Neuronal stem cell (in vitro differentiated cells): ENCODE measurements at regions not wholly inside any gene's neighbourhood (a gene's known extent, or its start where the extent isn't known, plus 50 kb on each side); places are given as distances from the start of the nearest gene placed in this dataset.
A peak's percentile ranks its signal among the peaks of the same experiment; 100 is the strongest.

ENCODE experiments used
- DNase-seq: peaks from one replicate; pipeline ENCODE4 v3.0.0-alpha.2; 2013; ENCODE audit warnings: low spot score
- H2AFZ ChIP-seq: one replicate; pipeline ENCODE4 v1.6.1; 2013; ENCODE audit warnings: mild to moderate bottlenecking, low read length, inconsistent platforms
- H2AK5ac ChIP-seq: 2 replicates; pipeline ENCODE4 v1.6.1; 2013; ENCODE audit warnings: low read depth, mild to moderate bottlenecking, inconsistent platforms, low read length, moderate library complexity, mixed read lengths
- H2BK120ac ChIP-seq: 2 replicates; pipeline ENCODE4 v1.6.1; 2013; ENCODE audit warnings: low read depth, mild to moderate bottlenecking, inconsistent platforms, low read length, moderate library complexity, mixed read lengths
- H2BK12ac ChIP-seq: one replicate; pipeline ENCODE4 v1.6.1; 2013; ENCODE audit warnings: low read length, inconsistent platforms
- H2BK15ac ChIP-seq: 2 replicates; pipeline ENCODE4 v1.6.1; 2013; ENCODE audit warnings: mild to moderate bottlenecking, low read length, inconsistent platforms, mixed read lengths
- H2BK5ac ChIP-seq: one replicate; pipeline ENCODE4 v1.6.1; 2013; ENCODE audit warnings: inconsistent platforms, mild to moderate bottlenecking, low read length, moderate library complexity
- H3K14ac ChIP-seq: one replicate; pipeline ENCODE4 v1.6.1; 2013; ENCODE audit warnings: low read length, inconsistent platforms
- H3K18ac ChIP-seq: 2 replicates; pipeline ENCODE4 v1.6.1; 2013; ENCODE audit warnings: low read length, inconsistent platforms
- H3K23ac ChIP-seq: 2 replicates; pipeline ENCODE4 v1.6.1; 2013; ENCODE audit warnings: low read depth, mild to moderate bottlenecking, mixed read lengths, low read length, inconsistent platforms; ENCODE audit not compliant: poor library complexity
- H3K27ac ChIP-seq: replicated peaks from 3 replicates; pipeline ENCODE4 v1.5.1; 2013; ENCODE audit warnings: low read length, inconsistent platforms
- H3K27me3 ChIP-seq, 3 experiments: 2 replicates each; pipeline ENCODE4 v1.6.1; 2013; ENCODE audit warnings: low read length in 3 of 3, mild to moderate bottlenecking in 2 of 3, inconsistent platforms in 1 of 3, low read depth in 1 of 3, mixed read lengths in 1 of 3, moderate library complexity in 1 of 3; ENCODE audit not compliant: control insufficient read depth in 3 of 3, insufficient read depth in 3 of 3
- H3K36me3 ChIP-seq, 2 donors: replicated peaks in 1 of 2; 2 replicates each; pipeline ENCODE4 v1.6.1; 2013; ENCODE audit warnings: low read length in 2 of 2; ENCODE audit not compliant: control insufficient read depth in 2 of 2, insufficient read depth in 2 of 2
- H3K4ac ChIP-seq: 2 replicates; pipeline ENCODE4 v1.6.1; 2013; ENCODE audit warnings: inconsistent platforms, mild to moderate bottlenecking, low read length, moderate library complexity
- H3K4me1 ChIP-seq, 2 donors: 1 replicate in 1 of 2; 2 replicates in 1 of 2; pipeline ENCODE4 v1.6.1; 2013; ENCODE audit warnings: low read length in 2 of 2, low read depth in 1 of 2; ENCODE audit not compliant: control insufficient read depth in 2 of 2, insufficient read depth in 1 of 2
- H3K4me2 ChIP-seq: one replicate; pipeline ENCODE4 v1.6.1; 2013; ENCODE audit warnings: mild to moderate bottlenecking, low read length, inconsistent platforms; ENCODE audit not compliant: insufficient read depth, poor library complexity, severe bottlenecking
- H3K4me3 ChIP-seq, 2 donors: 2 replicates each; pipeline ENCODE4 v1.5.1; 2013; ENCODE audit warnings: low read length in 2 of 2, mild to moderate bottlenecking in 2 of 2, inconsistent platforms in 1 of 2, moderate library complexity in 1 of 2
- H3K79me1 ChIP-seq: one replicate; pipeline ENCODE4 v1.6.1; 2013; ENCODE audit warnings: low read depth, mild to moderate bottlenecking, inconsistent platforms, low read length, moderate library complexity
- H3K9ac ChIP-seq: one replicate; pipeline ENCODE4 v1.6.1; 2013; ENCODE audit warnings: mild to moderate bottlenecking, low read depth, low read length, inconsistent platforms; ENCODE audit not compliant: poor library complexity
- H3K9me3 ChIP-seq, 2 donors: replicated peaks in 1 of 2; 2 replicates each; pipeline versions ENCODE3 to v1.6.1; 2013; ENCODE audit warnings: low read length in 2 of 2, mild to moderate bottlenecking in 2 of 2, inconsistent platforms in 1 of 2, low read depth in 1 of 2, mixed read lengths in 1 of 2, moderate library complexity in 1 of 2; ENCODE audit not compliant: control insufficient read depth in 2 of 2, insufficient read depth in 1 of 2
- H4K8ac ChIP-seq: one replicate; pipeline ENCODE4 v1.6.1; 2013; ENCODE audit warnings: low read depth, mild to moderate bottlenecking, inconsistent platforms, low read length, moderate library complexity
- H4K91ac ChIP-seq: one replicate; pipeline ENCODE4 v1.6.1; 2013; ENCODE audit warnings: low read length, low read depth, mild to moderate bottlenecking, inconsistent platforms; ENCODE audit not compliant: poor library complexity
- WGBS, 2 donors: extraction: QIAGEN DNeasy Blood & Tissue Kit; methylation state at CpG; one replicate each; pipeline ENCODE4 v1.1.7; 2013; ENCODE audit warnings: missing lambda C conversion rate in 2 of 2, mixed read lengths in 1 of 2; ENCODE audit not compliant: insufficient read length in 2 of 2, insufficient replicate concordance in 1 of 2; ENCODE audit errors: extremely low coverage in 2 of 2; 5-methylcytosine and 5-hydroxymethylcytosine counted together

DNA sequence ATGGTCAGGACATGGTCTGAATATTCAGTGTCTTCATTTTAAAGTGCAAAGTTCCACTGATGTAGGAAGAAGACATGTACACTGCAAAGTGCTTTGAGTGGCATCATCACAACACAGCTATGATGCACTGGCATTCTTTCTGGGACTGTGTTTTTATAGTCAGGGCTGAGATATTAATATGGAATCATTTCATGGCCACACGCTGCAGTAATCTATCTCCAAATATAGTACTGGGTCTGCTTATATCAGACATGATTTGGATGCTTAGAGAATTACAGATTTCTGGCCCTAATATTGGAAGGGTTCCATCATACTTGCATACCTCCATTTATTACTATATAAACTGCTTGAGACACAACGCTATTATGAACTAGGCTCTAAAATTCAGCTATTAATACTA, 1170.9 kb downstream of the NLGN4X start:
- Histone ChIP-seq H3K27me3 (no peaks in the 10 kb centered on the region), H3K4me3 (no peak overlapping the region), H3K9ac (no peak overlapping the region), H3K9me3 (no peaks in the 10 kb centered on the region), H4K91ac (no peak overlapping the region), H2AK5ac (no peak overlapping the region), H3K27ac (no peak overlapping the region), H3K4me2 (no peak overlapping the region), H3K4me1 (no peaks in the 10 kb centered on the region), H2BK120ac (no peak overlapping the region), H3K79me1 (no peaks in the 10 kb centered on the region), H2BK12ac (no peak overlapping the region), H3K36me3 (no peaks in the 10 kb centered on the region), H2BK15ac (no peak overlapping the region), H3K23ac (no peak overlapping the region), H3K14ac (no peak overlapping the region), H3K18ac (no peak overlapping the region), H4K8ac (no peak overlapping the region), H2BK5ac (no peak overlapping the region), H3K4ac (no peak overlapping the region), H2AFZ (no peak overlapping the region)
- no CpG with 5 or more reads among the region's 2 CpGs for WGBS, 2 donors
- DNase-seq, result no peak

DNA sequence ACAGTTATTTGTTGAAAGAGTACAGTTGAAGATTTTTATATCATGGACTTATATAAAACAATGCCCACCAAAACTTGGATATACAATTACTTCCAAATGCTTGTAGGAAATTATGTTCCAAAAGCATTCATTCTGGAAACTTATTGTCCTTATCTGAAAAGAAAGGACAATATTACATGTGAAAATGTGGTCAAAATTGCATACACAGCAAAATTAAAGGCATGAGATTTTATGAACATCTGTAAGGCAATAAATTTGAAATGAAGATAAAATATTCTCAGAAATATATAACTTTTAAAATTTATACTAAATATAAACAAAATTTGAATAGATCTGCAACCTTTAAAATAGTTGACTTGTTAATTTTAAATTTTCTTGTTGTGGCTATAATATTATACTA, 1173.8 kb downstream of the NLGN4X start:
- H3K4ac ChIP-seq, result no peak overlapping the region
- H2AK5ac ChIP-seq, result no peak overlapping the region
- H3K27ac ChIP-seq, result no peak overlapping the region
- no peak overlapping the region for H2BK15ac ChIP-seq
- no peak overlapping the region for H2AFZ ChIP-seq
- DNase-seq, result no peak
- H4K8ac ChIP-seq, result no peak overlapping the region
- H3K23ac ChIP-seq, result no peak overlapping the region
- no peaks in the 10 kb centered on the region for H3K9me3 ChIP-seq
- H3K9ac ChIP-seq, result no peak overlapping the region
- no peaks in the 10 kb centered on the region for H3K4me1 ChIP-seq
- no peak overlapping the region for H2BK12ac ChIP-seq
- no peak overlapping the region for H2BK5ac ChIP-seq
- H3K14ac ChIP-seq, result no peak overlapping the region
- no peaks in the 10 kb centered on the region for H3K79me1 ChIP-seq
- no peak overlapping the region for H3K18ac ChIP-seq
- no peak overlapping the region for H4K91ac ChIP-seq
- H3K4me3 ChIP-seq, result no peak overlapping the region
- H3K36me3 ChIP-seq, result no peaks in the 10 kb centered on the region
- H3K4me2 ChIP-seq, result no peak overlapping the region
- no peaks in the 10 kb centered on the region for H3K27me3 ChIP-seq
- H2BK120ac ChIP-seq, result no peak overlapping the region

DNA sequence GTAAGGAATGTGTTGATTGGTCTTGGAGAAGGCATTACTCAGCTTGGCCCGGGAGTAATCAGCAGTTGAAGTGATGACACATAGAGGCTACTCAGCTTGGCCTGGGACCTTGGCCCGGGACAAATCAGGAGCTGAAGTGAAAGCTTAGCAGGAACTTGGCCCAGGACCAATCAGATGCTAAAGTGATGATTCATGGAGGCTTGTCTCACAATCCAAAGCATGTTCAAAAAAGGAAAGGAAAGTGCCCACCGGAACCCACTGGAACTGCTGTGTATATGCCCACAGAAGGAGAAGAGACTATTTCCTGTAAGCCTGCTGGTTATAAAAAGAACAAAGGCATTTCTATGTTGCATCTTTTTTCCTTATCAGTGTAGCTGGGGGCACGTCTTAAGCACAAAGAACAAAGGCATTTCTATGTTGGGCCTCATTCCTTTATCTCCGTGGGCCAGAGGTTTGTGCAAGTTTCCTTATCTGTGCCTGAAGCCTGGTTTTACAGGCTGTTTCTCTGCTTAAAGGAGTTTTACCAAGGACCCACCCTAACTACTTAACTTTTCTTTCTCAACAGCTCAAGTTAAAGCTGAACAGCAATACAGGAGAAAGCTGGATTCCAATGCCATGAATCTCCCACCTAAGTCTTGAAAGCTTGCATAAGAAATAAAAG, 1176.7 kb downstream of the NLGN4X start:
- Histone ChIP-seq H3K36me3 (no peaks in the 10 kb centered on the region), H2AFZ (peak overlapping the region; percentile 68), H4K91ac (no peak overlapping the region), H3K27ac (no peak overlapping the region), H3K4me2 (no peak overlapping the region), H2BK15ac (no peak overlapping the region), H3K4me3 (no peak overlapping the region), H3K18ac (no peak overlapping the region), H3K4me1 (no peaks in the 10 kb centered on the region), H2BK12ac (no peak overlapping the region), H3K79me1 (no peaks in the 10 kb centered on the region), H3K14ac (no peak overlapping the region), H3K23ac (no peak overlapping the region), H3K9me3 (no peaks in the 10 kb centered on the region), H2AK5ac (no peak overlapping the region), H4K8ac (no peak overlapping the region), H3K9ac (no peak overlapping the region), H2BK120ac (no peak overlapping the region), H2BK5ac (no peak overlapping the region), H3K4ac (no peak overlapping the region), H3K27me3 (no peaks in the 10 kb centered on the region)
- no CpG with 5 or more reads among the region's 5 CpGs for whole genome bisulfite sequencing, 2 donors
- no peak for DNase-seq

DNA sequence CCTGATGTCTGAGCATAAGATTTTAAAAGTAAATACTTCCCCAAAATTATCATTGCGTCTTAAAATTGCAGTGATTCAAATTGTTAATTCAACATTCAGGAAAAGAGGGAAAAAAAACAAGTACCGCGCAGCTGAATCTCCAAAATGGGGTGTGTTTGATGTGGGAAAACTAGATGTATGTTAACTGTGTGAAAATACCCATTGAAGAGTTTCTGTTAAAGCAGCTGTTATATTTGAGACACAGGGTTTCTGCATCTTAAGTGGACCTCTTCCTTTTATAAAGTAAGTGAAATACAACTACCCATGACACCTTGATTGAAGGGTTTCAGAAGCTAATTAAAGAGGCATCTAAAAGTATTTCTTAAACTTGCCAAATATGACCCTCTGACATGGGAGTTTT, 1186.1 kb downstream of the NLGN4X start:
- H3K4me1 ChIP-seq, result no peaks in the 10 kb centered on the region
- no peak overlapping the region for H3K23ac ChIP-seq
- H2BK120ac ChIP-seq, result no peak overlapping the region
- no peaks in the 10 kb centered on the region for H3K79me1 ChIP-seq
- no peak overlapping the region for H4K8ac ChIP-seq
- no peaks in the 10 kb centered on the region for H3K27me3 ChIP-seq
- H3K9ac ChIP-seq, result no peak overlapping the region
- H2BK15ac ChIP-seq, result no peak overlapping the region
- H2AFZ ChIP-seq, result no peak overlapping the region
- H3K4me3 ChIP-seq, result no peak overlapping the region
- H3K4me2 ChIP-seq, result no peak overlapping the region
- no peak overlapping the region for H3K14ac ChIP-seq
- no peak overlapping the region for H3K4ac ChIP-seq
- no peaks in the 10 kb centered on the region for H3K9me3 ChIP-seq
- no peak overlapping the region for H2AK5ac ChIP-seq
- no peak overlapping the region for H3K18ac ChIP-seq
- H3K36me3 ChIP-seq, result no peaks in the 10 kb centered on the region
- no peak overlapping the region for H4K91ac ChIP-seq
- no peak for DNase-seq
- no CpG with 5 or more reads among the region's 3 CpGs for WGBS, 2 donors
- no peak overlapping the region for H2BK12ac ChIP-seq
- no peak overlapping the region for H2BK5ac ChIP-seq
- no peak overlapping the region for H3K27ac ChIP-seq
